Calu3 (cell line): ENCODE measurements at regions not wholly inside any gene's neighbourhood (a gene's known extent, or its start where the extent isn't known, plus 50 kb on each side); places are given as distances from the start of the nearest gene placed in this dataset.

Source experiments
- BruUV-seq: library from RNA; stranded (reverse); fragments of 400-500 nt; replicated peaks from 2 replicates; lab custom pipeline; 2021; lab: Mats Ljungman, UMichigan
- CTCF ChIA-PET: fragments of 300-600 bp; sonication (Branson Sonifier 250); formaldehyde crosslinking; loops from one replicate; lab custom pipeline; 2022; ENCODE audit warnings: antibody characterized with exemption; lab: Charles Lee
- DNase-seq: peaks from one replicate; pipeline ENCODE4 v3.0.0; 2022
- H3K27ac Mint-ChIP-seq: one replicate; pipeline ENCODE4 v1.8.0; 2022; ENCODE audit warnings: mixed read lengths; ENCODE audit not compliant: unreplicated experiment
- H3K27me3 Mint-ChIP-seq: one replicate; pipeline ENCODE4 v1.8.0; 2022; ENCODE audit warnings: mixed read lengths; ENCODE audit not compliant: unreplicated experiment
- H3K36me3 Mint-ChIP-seq: one replicate; pipeline ENCODE4 v1.8.0; 2022; ENCODE audit warnings: mild to moderate bottlenecking, moderate library complexity, mixed read lengths; ENCODE audit not compliant: insufficient read depth, unreplicated experiment
- H3K4me1 Mint-ChIP-seq: one replicate; pipeline ENCODE4 v1.8.0; 2022; ENCODE audit warnings: mild to moderate bottlenecking, low read depth, mixed read lengths; ENCODE audit not compliant: unreplicated experiment
- H3K4me3 Mint-ChIP-seq: one replicate; pipeline ENCODE4 v1.8.0; 2022; ENCODE audit warnings: mild to moderate bottlenecking, low read depth, moderate library complexity, mixed read lengths; ENCODE audit not compliant: unreplicated experiment
- H3K9me3 Mint-ChIP-seq: one replicate; pipeline ENCODE4 v1.8.0; 2022; ENCODE audit warnings: low read depth, mixed read lengths; ENCODE audit not compliant: unreplicated experiment
- CTCF ChIP-seq: fragments of 200-600 bp; IDR thresholded peaks from one replicate; pipeline ENCODE4 v1.8.0; 2022; ENCODE audit warnings: antibody characterized with exemption; ENCODE audit not compliant: unreplicated experiment
- intact Hi-C: fragments of 100-400 bp; cut with micrococcal nuclease; formaldehyde crosslinking; loops from one replicate; pipeline ENCODE4 v1.10.0; 2022; ENCODE audit not compliant: unreplicated experiment

GRCh38 chr5:175288048-175288621 lies 155.8 kb downstream of the DRD1 start:
- H3K4me3 Mint-ChIP-seq = no peak overlapping the region
- no peaks in the 10 kb centered on the region for H3K4me1 Mint-ChIP-seq
- CTCF ChIA-PET = no interaction called here
- H3K36me3 Mint-ChIP-seq = no peaks in the 10 kb centered on the region
- H3K27ac Mint-ChIP-seq = no peak overlapping the region
- no peak for TF ChIP-seq CTCF
- no peaks in the 10 kb centered on the region for H3K27me3 Mint-ChIP-seq
- intact Hi-C loops = no loop called here
- no peak for DNase-seq
- BruUV-seq = no TSS peak
- H3K9me3 Mint-ChIP-seq = peaks cover 29% of the 10 kb centered on the region

- H3K27ac Mint-ChIP-seq = no peak overlapping the region
- H3K4me1 Mint-ChIP-seq = no peaks in the 10 kb centered on the region
- H3K36me3 Mint-ChIP-seq = no peaks in the 10 kb centered on the region
- no peak for DNase-seq
- H3K27me3 Mint-ChIP-seq = no peaks in the 10 kb centered on the region
- H3K9me3 Mint-ChIP-seq = peaks cover 30% of the 10 kb centered on the region
- no peak for TF ChIP-seq CTCF
- intact Hi-C loops = no loop called here
- CTCF ChIA-PET = no interaction called here
- H3K4me3 Mint-ChIP-seq = no peak overlapping the region
- BruUV-seq = no TSS peak
Measured at GRCh38 chr5:175286981-175287380, 157.0 kb downstream of the DRD1 start.

DNA sequence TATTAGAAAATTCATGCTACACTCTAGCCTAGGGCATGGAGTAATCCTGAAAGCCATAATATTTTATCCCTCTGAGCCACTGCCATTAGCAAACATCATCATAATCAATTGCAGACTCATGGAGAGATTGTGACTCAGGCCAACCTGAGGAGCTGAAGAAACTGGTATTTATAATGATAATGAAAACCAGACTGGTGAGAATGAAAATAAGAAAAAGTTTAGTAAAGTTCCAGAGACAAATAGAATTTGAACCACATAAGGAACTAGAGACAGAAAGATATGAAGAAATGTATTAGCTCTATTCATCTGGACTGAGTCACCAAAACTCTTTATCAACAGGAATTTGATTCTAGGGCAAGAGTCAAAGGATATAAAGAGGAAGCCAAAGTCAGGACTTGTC lies 158.7 kb downstream of the DRD1 start:
- intact Hi-C loops = no loop called here
- no TSS peak for BruUV-seq
- CTCF ChIA-PET = no interaction called here

DNA sequence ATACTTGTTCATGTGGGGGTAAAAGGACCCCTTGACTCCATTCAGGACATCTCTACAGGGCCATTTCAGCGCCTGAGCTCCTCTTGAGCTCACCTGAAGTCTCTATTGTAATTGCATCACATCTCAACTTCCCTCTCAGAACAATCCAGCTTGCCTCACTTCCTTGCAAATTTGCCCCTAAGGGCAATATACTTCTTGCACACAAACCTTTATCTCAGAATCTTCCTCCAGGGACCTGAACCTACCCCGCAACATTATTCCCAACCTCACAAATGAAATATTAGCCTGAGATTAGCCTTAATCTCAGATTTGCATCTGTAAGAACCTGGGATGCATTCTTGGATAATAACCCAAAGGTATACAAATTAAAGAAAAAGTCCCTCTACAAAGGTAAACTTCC lies 159.2 kb downstream of the DRD1 start:
- TF ChIP-seq CTCF = no peak
- intact Hi-C loops = no loop called here
- Mint-ChIP-seq H3K9me3 (peaks cover 32% of the 10 kb centered on the region), H3K27me3 (no peaks in the 10 kb centered on the region), H3K4me3 (no peak overlapping the region), H3K27ac (no peak overlapping the region), H3K36me3 (no peaks in the 10 kb centered on the region), H3K4me1 (no peaks in the 10 kb centered on the region)
- CTCF ChIA-PET = no interaction called here
- no peak for DNase-seq
- no TSS peak for BruUV-seq

More for the DNA sequence above, 158.7 kb downstream of the DRD1 start:
- Mint-ChIP-seq H3K4me1 (no peaks in the 10 kb centered on the region), H3K9me3 (peaks cover 32% of the 10 kb centered on the region), H3K27ac (no peak overlapping the region), H3K36me3 (no peaks in the 10 kb centered on the region), H3K4me3 (no peak overlapping the region), H3K27me3 (no peaks in the 10 kb centered on the region)
- TF ChIP-seq CTCF = no peak
- no peak for DNase-seq
